Naive B cell (primary cell): ENCODE measurements at regions not wholly inside any gene's neighbourhood (a gene's known extent, or its start where the extent isn't known, plus 50 kb on each side); places are given as distances from the start of the nearest gene placed in this dataset.

ENCODE experiments used
- ATAC-seq, 2 donors: fragments of 150-1000 bp; cut with Tn5 transposase; 2 replicates each; pipeline ENCODE4 v1.10.0; 2021; ENCODE audit warnings: low read depth in 2 of 2, mild to moderate bottlenecking in 2 of 2, moderate library complexity in 2 of 2
- DNase-seq: peaks from one replicate; pipeline ENCODE4 v3.0.0; 2022
- H3K27ac Mint-ChIP-seq, 6 donors: one replicate each; pipeline ENCODE4 v1.8.0; 2020 to 2022; ENCODE audit warnings: mild to moderate bottlenecking in 6 of 6, mixed read lengths in 6 of 6, moderate library complexity in 5 of 6, inconsistent platforms in 2 of 6
- H3K27me3 Mint-ChIP-seq, 3 donors: one replicate each; pipeline ENCODE4 v1.8.0; 2021 to 2022; ENCODE audit warnings: mixed read lengths in 3 of 3, mild to moderate bottlenecking in 1 of 3
- H3K36me3 Mint-ChIP-seq, 2 donors: one replicate each; pipeline ENCODE4 v1.8.0; 2020 to 2022; ENCODE audit warnings: mixed read lengths in 2 of 2, inconsistent platforms in 1 of 2, mild to moderate bottlenecking in 1 of 2
- H3K4me1 Mint-ChIP-seq, 3 donors: one replicate each; pipeline ENCODE4 v1.8.0; 2020 to 2022; ENCODE audit warnings: mixed read lengths in 3 of 3, inconsistent platforms in 1 of 3, mild to moderate bottlenecking in 1 of 3, moderate library complexity in 1 of 3
- H3K4me3 Mint-ChIP-seq, 8 donors: one replicate each; pipeline ENCODE4 v1.8.0; 2020 to 2022; ENCODE audit warnings: mild to moderate bottlenecking in 8 of 8, mixed read lengths in 8 of 8, moderate library complexity in 8 of 8, inconsistent platforms in 2 of 8
- H3K9me3 Mint-ChIP-seq, 7 donors: one replicate each; pipeline ENCODE4 v1.8.0; 2020 to 2022; ENCODE audit warnings: mixed read lengths in 7 of 7, mild to moderate bottlenecking in 5 of 7, inconsistent platforms in 2 of 7, moderate library complexity in 1 of 7

GRCh38 chr6:14664621-14665315 lies 547.2 kb downstream of the CD83 start:
- H3K27ac Mint-ChIP-seq, result peak overlapping the region in 5 of 6 donors; percentile 82 to 99 (median 98)
- H3K9me3 Mint-ChIP-seq, result no peaks in the 10 kb centered on the region
- peaks cover 25 to 39% (median 33%) of the 10 kb centered on the region in 3 donors for H3K4me1 Mint-ChIP-seq
- H3K4me3 Mint-ChIP-seq, result peak overlapping the region; percentile 48 to 83 (median 78)
- DNase-seq, result no peak
- H3K27me3 Mint-ChIP-seq, result no peaks in the 10 kb centered on the region
- no peaks in the 10 kb centered on the region for H3K36me3 Mint-ChIP-seq
- no peak for ATAC-seq

GRCh38 chr6:14665827-14666724 lies 548.5 kb downstream of the CD83 start:
- no peak for ATAC-seq
- Mint-ChIP-seq H3K9me3 (peaks cover 0 to 3% (median 0%) of the 10 kb centered on the region in 7 donors), H3K27me3 (no peaks in the 10 kb centered on the region), H3K4me1 (peaks cover 30 to 48% (median 46%) of the 10 kb centered on the region in 3 donors), H3K27ac (peak overlapping the region in 5 of 6 donors; percentile 71 to 99 (median 91)), H3K36me3 (peaks cover 0 to 4% of the 10 kb centered on the region in 2 donors), H3K4me3 (peak overlapping the region in 7 of 8 donors; percentile 3 to 81 (median 55))
- DNase-seq, result no peak

DNA sequence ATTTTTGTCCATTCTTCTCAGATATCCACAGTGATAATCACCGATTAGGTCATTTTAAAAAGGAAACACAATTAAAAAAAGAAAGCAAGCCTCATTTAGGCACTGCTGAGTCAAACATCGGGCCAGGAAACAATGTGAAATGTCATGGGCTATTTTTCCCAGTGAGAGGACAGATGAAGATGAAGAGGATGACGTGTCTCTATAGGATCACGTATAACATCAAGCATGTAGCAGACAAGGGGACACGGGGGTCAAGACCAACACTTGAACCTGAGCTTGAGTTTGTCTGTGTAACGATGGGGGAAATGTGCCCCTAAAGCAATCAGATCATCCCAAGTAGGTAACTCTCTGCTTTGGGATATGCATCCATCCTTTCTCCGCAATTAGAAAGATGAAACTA lies 553.2 kb downstream of the CD83 start:
- Mint-ChIP-seq H3K27ac (peak overlapping the region in 1 of 6 donors; percentile 63), H3K4me1 (peaks cover 27 to 66% (median 65%) of the 10 kb centered on the region in 3 donors), H3K4me3 (peak overlapping the region in 2 of 8 donors; percentile 16 to 43), H3K9me3 (peaks cover 0 to 3% (median 0%) of the 10 kb centered on the region in 7 donors), H3K36me3 (peaks cover 0 to 4% of the 10 kb centered on the region in 2 donors), H3K27me3 (no peaks in the 10 kb centered on the region)
- ATAC-seq (no peak), DNase-seq (no peak)

- Mint-ChIP-seq H3K27ac (peak overlapping the region in 2 of 6 donors; percentile 48 to 63), H3K27me3 (no peaks in the 10 kb centered on the region)
Observed at GRCh38 chr6:14671261-14671681, 553.7 kb downstream of the CD83 start.

GRCh38 chr6:14671937-14672336 lies 554.4 kb downstream of the CD83 start:
- Mint-ChIP-seq H3K4me1 (peaks cover 18 to 62% (median 59%) of the 10 kb centered on the region in 3 donors), H3K36me3 (peaks cover 0 to 4% of the 10 kb centered on the region in 2 donors), H3K4me3 (peak overlapping the region in 1 of 8 donors; percentile 66), H3K9me3 (peaks cover 0 to 3% (median 0%) of the 10 kb centered on the region in 7 donors), H3K27me3 (no peaks in the 10 kb centered on the region), H3K27ac (peak overlapping the region in 1 of 6 donors; percentile 13)
- no peak for DNase-seq
- ATAC-seq, result no peak

More at GRCh38 chr6:14671261-14671681, 553.7 kb downstream of the CD83 start:
- H3K9me3 Mint-ChIP-seq, result peaks cover 0 to 3% (median 0%) of the 10 kb centered on the region in 7 donors
- H3K36me3 Mint-ChIP-seq, result peaks cover 0 to 4% of the 10 kb centered on the region in 2 donors
- H3K4me1 Mint-ChIP-seq, result peaks cover 22 to 65% (median 61%) of the 10 kb centered on the region in 3 donors
- ATAC-seq (no peak), DNase-seq (no peak)
- H3K4me3 Mint-ChIP-seq, result peak overlapping the region in 4 of 8 donors; percentile 10 to 43 (median 23)

- Mint-ChIP-seq H3K4me1 (peaks cover 22 to 69% (median 60%) of the 10 kb centered on the region in 3 donors), H3K9me3 (peaks cover 0 to 8% (median 0%) of the 10 kb centered on the region in 7 donors), H3K27ac (peak overlapping the region in 3 of 6 donors; percentile 15 to 70 (median 36)), H3K4me3 (no peak overlapping the region), H3K36me3 (peaks cover 0 to 4% of the 10 kb centered on the region in 2 donors), H3K27me3 (no peaks in the 10 kb centered on the region)
- ATAC-seq, result no peak
- no peak for DNase-seq
Observed at GRCh38 chr6:14673201-14673600, 555.6 kb downstream of the CD83 start.

DNA sequence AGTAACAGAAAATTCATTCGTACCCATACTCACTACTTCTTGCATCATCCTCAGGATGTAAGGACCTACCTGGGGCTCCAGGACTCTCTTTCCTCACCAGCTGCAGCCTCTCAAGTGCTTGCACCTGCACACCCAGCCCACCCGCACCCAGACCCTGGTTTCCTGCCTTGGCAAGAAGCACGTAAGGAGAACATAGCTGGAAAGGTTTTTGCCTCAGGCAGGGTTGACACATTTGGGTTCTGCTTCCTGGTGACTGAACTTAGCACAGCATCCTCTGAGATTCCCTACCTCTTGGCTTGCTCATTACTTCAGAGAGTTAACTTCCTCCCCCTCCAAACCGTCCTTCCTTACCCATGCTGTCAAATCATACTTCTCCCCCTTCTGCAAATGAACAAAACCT lies 556.9 kb downstream of the CD83 start:
- no peak for ATAC-seq
- DNase-seq, result no peak
- Mint-ChIP-seq H3K9me3 (peaks cover 0 to 8% (median 0%) of the 10 kb centered on the region in 7 donors), H3K27me3 (no peaks in the 10 kb centered on the region), H3K36me3 (peaks cover 0 to 4% of the 10 kb centered on the region in 2 donors), H3K4me1 (peaks cover 22 to 69% (median 52%) of the 10 kb centered on the region in 3 donors), H3K4me3 (no peak overlapping the region), H3K27ac (peak overlapping the region in 3 of 6 donors; percentile 4 to 90 (median 76))

DNA sequence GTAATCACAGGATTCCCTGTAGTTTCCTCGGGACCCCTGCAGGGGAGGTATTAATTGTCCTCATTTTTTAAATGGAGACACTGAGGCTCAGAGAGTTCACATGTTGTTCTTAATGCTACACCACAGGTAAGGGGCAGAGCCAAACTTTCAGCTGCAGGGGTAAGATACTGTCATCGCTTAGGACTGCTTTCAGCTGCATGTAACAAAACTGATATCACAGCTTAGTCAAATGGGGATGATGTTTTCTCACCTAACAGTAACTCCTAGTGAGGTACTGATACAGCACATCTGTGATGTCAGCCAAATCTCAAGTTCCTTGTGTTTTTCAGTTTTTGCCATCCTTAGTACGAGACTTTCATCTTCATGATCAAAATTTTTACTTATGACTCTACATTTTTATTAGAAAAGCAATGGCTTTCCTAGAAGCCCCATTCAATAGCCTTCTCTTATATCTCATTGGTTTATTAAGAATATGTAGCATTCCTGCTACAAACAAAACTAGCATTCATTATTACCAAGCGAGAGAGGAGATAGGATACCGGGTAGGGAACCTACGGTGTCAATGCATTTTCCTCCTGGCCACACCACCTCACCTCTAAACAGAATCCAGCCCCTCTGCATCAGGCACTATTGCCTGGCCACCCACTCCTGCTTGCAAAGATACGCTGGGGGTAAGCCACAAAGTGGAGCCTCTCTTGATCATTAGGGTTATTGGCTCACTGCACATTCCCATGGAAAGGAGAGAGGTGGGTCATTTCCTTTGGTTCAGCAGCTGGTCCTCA lies 557.5 kb downstream of the CD83 start:
- Mint-ChIP-seq H3K27ac (peak overlapping the region in 3 of 6 donors; percentile 4 to 90 (median 37)), H3K27me3 (no peaks in the 10 kb centered on the region)
- no peak for ATAC-seq

GRCh38 chr6:14676064-14676463 lies 558.5 kb downstream of the CD83 start:
- Mint-ChIP-seq H3K27me3 (no peaks in the 10 kb centered on the region), H3K27ac (no peak overlapping the region)

More for the DNA sequence above, 557.5 kb downstream of the CD83 start:
- H3K36me3 Mint-ChIP-seq, result peaks cover 0 to 4% of the 10 kb centered on the region in 2 donors
- H3K4me1 Mint-ChIP-seq, result peaks cover 22 to 64% (median 48%) of the 10 kb centered on the region in 3 donors
- no peak overlapping the region for H3K4me3 Mint-ChIP-seq
- DNase-seq, result no peak
- H3K9me3 Mint-ChIP-seq, result peaks cover 0 to 8% (median 0%) of the 10 kb centered on the region in 7 donors

DNA sequence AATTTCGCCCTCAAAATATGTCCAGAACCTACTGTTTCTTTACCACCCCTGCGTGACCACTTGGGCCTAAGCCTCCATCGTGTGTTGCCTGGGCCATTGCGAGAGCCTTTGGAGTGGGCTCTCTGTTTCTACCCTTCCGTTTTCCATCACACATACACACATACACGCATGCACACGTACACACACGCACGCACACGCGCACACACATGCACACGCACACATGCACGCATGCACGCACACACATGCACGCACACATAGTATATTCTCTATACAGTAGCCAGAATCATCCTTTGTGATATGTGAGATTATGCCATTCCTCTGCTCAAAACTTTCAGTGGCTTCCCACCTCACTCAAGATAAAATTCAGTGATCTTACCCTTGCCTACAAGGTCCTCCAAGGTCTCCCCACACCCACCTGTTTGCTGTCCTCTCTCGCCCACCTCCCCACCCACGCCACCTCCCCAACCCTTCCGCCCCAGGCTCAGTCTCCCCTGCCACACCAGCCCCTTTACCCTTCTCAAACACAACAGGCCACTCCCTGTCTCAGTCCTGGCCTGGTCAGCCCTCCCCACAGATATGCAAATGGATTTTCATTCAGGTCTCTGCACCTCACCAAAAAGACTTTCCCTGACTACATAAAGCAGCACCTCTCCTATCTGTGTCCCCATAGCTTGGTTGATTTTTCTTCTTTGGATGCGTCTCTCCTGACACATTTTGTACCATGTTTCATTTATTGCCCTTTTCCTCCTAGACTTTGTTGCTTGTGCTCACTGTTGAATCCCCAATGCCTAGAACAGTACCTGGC lies 559.6 kb downstream of the CD83 start:
- Mint-ChIP-seq H3K9me3 (peaks cover 0 to 8% (median 0%) of the 10 kb centered on the region in 7 donors), H3K27ac (peak overlapping the region in 4 of 6 donors; percentile 28 to 87 (median 68)), H3K27me3 (no peaks in the 10 kb centered on the region), H3K4me3 (peak overlapping the region in 1 of 8 donors; percentile 45), H3K4me1 (peaks cover 12 to 49% (median 39%) of the 10 kb centered on the region in 3 donors), H3K36me3 (peaks cover 0 to 5% of the 10 kb centered on the region in 2 donors)
- ATAC-seq (no peak), DNase-seq (no peak)

More at GRCh38 chr6:14676064-14676463, 558.5 kb downstream of the CD83 start:
- Mint-ChIP-seq H3K36me3 (no peaks in the 10 kb centered on the region), H3K9me3 (peaks cover 0 to 8% (median 0%) of the 10 kb centered on the region in 7 donors), H3K4me1 (peaks cover 16 to 54% (median 41%) of the 10 kb centered on the region in 3 donors), H3K4me3 (no peak overlapping the region)
- no peak for DNase-seq
- no peak for ATAC-seq

DNA sequence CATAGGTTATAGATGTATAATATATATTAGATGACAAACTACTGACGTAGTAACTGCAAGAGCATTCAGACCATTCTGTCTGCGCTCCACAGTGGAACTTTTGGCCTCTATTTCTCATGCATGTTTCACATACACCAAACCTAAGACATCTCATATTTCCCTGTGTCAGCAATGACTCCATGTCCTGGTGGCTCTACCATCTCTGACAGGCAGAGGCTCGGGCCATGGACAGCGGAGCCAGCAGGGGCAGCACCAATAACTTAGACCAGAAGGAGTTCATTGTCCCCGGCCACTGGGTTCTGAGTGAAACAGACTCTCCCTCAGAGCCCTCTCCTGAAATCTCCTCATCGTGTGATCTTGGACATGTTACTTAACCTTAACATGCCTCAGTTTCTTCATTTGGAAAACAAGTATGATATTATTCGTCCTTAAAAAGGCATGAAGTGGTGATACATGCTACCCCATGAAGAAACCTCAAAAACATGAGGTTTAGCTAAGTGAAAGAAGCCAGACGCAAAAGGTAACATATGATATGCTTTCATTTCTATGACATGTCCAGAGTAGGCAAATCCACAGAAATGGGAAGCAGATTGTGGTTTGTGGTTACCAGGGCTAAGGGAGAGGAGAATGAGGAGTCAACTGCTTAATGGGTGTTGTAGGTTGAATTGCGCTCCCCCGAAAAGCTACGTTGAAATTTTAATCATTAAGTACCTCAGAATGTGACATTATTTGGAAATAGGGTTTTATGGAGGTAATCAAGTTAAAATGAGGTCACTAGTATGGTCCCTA lies 564.0 kb upstream of the JARID2 start:
- ATAC-seq, result peak in 1 of 2 donors; percentile 32
- Mint-ChIP-seq H3K27me3 (no peaks in the 10 kb centered on the region), H3K9me3 (peaks cover 0 to 6% (median 0%) of the 10 kb centered on the region in 7 donors), H3K36me3 (peaks cover 0 to 8% of the 10 kb centered on the region in 2 donors), H3K27ac (peak overlapping the region in 4 of 6 donors; percentile 4 to 92 (median 10)), H3K4me1 (peaks cover 11 to 20% (median 18%) of the 10 kb centered on the region in 3 donors), H3K4me3 (peak overlapping the region in 1 of 8 donors; percentile 13)
- DNase-seq, result no peak
